ENCODE measurements at regions not wholly inside any gene's neighbourhood (a gene's known extent, or its start where the extent isn't known, plus 50 kb on each side); places are given as distances from the start of the nearest gene placed in this dataset.

DNA sequence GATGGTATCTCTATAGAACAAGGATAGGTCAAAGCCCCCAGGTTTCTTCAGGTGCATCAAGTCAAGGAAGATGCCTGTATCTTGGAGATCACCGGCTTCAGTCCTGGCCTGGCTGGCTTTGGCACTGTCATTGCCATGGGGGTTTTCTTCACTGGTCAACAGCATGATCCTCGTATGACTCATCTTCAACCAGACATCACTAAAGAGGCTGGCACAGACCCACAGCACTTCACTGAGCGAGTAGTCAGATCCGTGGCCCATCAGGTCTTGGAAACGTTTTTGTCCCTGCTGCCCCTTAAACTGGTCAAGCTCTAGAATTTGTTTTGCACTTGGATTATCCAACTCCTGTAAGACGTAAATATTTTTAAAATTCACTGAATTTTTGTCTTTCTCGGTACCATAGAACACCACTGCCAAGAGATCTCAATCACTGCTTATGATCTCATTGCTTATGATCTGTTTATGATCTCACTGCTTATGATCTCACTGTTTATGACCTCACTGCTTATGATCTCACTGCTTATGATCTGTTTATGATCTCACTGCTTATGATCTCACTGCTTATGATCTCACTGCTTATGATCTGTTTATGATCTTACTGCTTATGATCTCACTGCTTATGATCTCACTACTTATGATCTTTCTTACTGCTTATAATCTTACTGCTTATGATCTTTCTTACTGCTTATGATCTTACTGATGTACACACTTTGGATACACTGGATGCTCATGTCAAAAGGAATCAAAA lies 135.2 kb downstream of the CYP26A1 start (continued):
- peak; percentile 97 for TF ChIP-seq ZFP69B (tag by site-specific recombination; IDR thresholded peaks at IDR 0.05)
- peak; percentile 82 for TF ChIP-seq KLF16 (tag by site-specific recombination; IDR thresholded peaks at IDR 0.05)
- peak; percentile 96 for TF ChIP-seq ZNF184 (tag by site-specific recombination; IDR thresholded peaks at IDR 0.05)
- peak; percentile 93 for TF ChIP-seq ZNF146 (tag by site-specific recombination; IDR thresholded peaks at IDR 0.05)
- TF ChIP-seq ZNF548 (tag by site-specific recombination; IDR thresholded peaks at IDR 0.05): no peak
- TF ChIP-seq GFI1B (tag by site-specific recombination; IDR thresholded peaks at IDR 0.05): peak; percentile 97
- peak; percentile 99 for TF ChIP-seq ZFP37 (tag by site-specific recombination; IDR thresholded peaks at IDR 0.05)
- peak; percentile 87 for TF ChIP-seq ZNF169 (tag by site-specific recombination; IDR thresholded peaks at IDR 0.05)
- peak; percentile 95 for TF ChIP-seq ZNF473 (tag by site-specific recombination; IDR thresholded peaks at IDR 0.05)
- TF ChIP-seq ZNF140 (tag by site-specific recombination; IDR thresholded peaks at IDR 0.05): no peak
- TF ChIP-seq, protein P1, sequence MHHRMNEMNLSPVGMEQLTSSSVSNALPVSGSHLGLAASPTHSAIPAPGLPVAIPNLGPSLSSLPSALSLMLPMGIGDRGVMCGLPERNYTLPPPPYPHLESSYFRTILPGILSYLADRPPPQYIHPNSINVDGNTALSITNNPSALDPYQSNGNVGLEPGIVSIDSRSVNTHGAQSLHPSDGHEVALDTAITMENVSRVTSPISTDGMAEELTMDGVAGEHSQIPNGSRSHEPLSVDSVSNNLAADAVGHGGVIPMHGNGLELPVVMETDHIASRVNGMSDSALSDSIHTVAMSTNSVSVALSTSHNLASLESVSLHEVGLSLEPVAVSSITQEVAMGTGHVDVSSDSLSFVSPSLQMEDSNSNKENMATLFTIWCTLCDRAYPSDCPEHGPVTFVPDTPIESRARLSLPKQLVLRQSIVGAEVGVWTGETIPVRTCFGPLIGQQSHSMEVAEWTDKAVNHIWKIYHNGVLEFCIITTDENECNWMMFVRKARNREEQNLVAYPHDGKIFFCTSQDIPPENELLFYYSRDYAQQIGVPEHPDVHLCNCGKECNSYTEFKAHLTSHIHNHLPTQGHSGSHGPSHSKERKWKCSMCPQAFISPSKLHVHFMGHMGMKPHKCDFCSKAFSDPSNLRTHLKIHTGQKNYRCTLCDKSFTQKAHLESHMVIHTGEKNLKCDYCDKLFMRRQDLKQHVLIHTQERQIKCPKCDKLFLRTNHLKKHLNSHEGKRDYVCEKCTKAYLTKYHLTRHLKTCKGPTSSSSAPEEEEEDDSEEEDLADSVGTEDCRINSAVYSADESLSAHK (tag by site-specific recombination; IDR thresholded peaks at IDR 0.05): 0 out of 2 replicates have a peak, but pooled peaks have one; percentile 46
- peak; percentile 88; the same call in 1 of the 2 replicates for TF ChIP-seq ZNF239 (tag by site-specific recombination; IDR thresholded peaks at IDR 0.05)
- peak; percentile 97 for TF ChIP-seq ZNF174 (tag by site-specific recombination; IDR thresholded peaks at IDR 0.05)
- TF ChIP-seq, protein P2, sequence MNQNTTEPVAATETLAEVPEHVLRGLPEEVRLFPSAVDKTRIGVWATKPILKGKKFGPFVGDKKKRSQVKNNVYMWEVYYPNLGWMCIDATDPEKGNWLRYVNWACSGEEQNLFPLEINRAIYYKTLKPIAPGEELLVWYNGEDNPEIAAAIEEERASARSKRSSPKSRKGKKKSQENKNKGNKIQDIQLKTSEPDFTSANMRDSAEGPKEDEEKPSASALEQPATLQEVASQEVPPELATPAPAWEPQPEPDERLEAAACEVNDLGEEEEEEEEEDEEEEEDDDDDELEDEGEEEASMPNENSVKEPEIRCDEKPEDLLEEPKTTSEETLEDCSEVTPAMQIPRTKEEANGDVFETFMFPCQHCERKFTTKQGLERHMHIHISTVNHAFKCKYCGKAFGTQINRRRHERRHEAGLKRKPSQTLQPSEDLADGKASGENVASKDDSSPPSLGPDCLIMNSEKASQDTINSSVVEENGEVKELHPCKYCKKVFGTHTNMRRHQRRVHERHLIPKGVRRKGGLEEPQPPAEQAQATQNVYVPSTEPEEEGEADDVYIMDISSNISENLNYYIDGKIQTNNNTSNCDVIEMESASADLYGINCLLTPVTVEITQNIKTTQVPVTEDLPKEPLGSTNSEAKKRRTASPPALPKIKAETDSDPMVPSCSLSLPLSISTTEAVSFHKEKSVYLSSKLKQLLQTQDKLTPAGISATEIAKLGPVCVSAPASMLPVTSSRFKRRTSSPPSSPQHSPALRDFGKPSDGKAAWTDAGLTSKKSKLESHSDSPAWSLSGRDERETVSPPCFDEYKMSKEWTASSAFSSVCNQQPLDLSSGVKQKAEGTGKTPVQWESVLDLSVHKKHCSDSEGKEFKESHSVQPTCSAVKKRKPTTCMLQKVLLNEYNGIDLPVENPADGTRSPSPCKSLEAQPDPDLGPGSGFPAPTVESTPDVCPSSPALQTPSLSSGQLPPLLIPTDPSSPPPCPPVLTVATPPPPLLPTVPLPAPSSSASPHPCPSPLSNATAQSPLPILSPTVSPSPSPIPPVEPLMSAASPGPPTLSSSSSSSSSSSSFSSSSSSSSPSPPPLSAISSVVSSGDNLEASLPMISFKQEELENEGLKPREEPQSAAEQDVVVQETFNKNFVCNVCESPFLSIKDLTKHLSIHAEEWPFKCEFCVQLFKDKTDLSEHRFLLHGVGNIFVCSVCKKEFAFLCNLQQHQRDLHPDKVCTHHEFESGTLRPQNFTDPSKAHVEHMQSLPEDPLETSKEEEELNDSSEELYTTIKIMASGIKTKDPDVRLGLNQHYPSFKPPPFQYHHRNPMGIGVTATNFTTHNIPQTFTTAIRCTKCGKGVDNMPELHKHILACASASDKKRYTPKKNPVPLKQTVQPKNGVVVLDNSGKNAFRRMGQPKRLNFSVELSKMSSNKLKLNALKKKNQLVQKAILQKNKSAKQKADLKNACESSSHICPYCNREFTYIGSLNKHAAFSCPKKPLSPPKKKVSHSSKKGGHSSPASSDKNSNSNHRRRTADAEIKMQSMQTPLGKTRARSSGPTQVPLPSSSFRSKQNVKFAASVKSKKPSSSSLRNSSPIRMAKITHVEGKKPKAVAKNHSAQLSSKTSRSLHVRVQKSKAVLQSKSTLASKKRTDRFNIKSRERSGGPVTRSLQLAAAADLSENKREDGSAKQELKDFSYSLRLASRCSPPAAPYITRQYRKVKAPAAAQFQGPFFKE (tag by site-specific recombination; IDR thresholded peaks at IDR 0.05; ENCODE audit: borderline replicate concordance): peak; percentile 95; the same call in 1 of the 2 replicates
- no peak for TF ChIP-seq ZNF610 (tag by site-specific recombination; IDR thresholded peaks at IDR 0.05; ENCODE audit: borderline replicate concordance)
- 0 out of 2 replicates have a peak, but pooled peaks have one; percentile 61 for TF ChIP-seq ZNF211 (tag by site-specific recombination; IDR thresholded peaks at IDR 0.05; ENCODE audit: low read depth)
- TF ChIP-seq YY2 (tag by site-specific recombination; IDR thresholded peaks at IDR 0.05): peak; percentile 86
- TF ChIP-seq, protein P3, sequence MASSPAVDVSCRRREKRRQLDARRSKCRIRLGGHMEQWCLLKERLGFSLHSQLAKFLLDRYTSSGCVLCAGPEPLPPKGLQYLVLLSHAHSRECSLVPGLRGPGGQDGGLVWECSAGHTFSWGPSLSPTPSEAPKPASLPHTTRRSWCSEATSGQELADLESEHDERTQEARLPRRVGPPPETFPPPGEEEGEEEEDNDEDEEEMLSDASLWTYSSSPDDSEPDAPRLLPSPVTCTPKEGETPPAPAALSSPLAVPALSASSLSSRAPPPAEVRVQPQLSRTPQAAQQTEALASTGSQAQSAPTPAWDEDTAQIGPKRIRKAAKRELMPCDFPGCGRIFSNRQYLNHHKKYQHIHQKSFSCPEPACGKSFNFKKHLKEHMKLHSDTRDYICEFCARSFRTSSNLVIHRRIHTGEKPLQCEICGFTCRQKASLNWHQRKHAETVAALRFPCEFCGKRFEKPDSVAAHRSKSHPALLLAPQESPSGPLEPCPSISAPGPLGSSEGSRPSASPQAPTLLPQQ (tag by site-specific recombination; IDR thresholded peaks at IDR 0.05): peak; percentile 98
- no peak for TF ChIP-seq ZNF138 (tag by site-specific recombination; IDR thresholded peaks at IDR 0.05; ENCODE audit: borderline replicate concordance)
- TF ChIP-seq ZNF112 (tag by site-specific recombination; IDR thresholded peaks at IDR 0.05): peak; percentile 57; the same call in 1 of the 2 replicates
- peak; percentile 100 for TF ChIP-seq ZNF324 (tag by site-specific recombination; IDR thresholded peaks at IDR 0.05)
- no peak for TF ChIP-seq ZNF514 (tag by site-specific recombination; IDR thresholded peaks at IDR 0.05)
- TF ChIP-seq, protein P4, sequence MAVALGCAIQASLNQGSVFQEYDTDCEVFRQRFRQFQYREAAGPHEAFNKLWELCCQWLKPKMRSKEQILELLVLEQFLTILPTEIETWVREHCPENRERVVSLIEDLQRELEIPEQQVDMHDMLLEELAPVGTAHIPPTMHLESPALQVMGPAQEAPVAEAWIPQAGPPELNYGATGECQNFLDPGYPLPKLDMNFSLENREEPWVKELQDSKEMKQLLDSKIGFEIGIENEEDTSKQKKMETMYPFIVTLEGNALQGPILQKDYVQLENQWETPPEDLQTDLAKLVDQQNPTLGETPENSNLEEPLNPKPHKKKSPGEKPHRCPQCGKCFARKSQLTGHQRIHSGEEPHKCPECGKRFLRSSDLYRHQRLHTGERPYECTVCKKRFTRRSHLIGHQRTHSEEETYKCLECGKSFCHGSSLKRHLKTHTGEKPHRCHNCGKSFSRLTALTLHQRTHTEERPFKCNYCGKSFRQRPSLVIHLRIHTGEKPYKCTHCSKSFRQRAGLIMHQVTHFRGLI (tag by site-specific recombination; IDR thresholded peaks at IDR 0.05): peak; percentile 45; the same call in 1 of the 2 replicates
